SK-N-SH (cell line): ENCODE measurements at regions not wholly inside any gene's neighbourhood (a gene's known extent, or its start where the extent isn't known, plus 50 kb on each side); places are given as distances from the start of the nearest gene placed in this dataset.

Source experiments
- CTCF ChIA-PET: fragments of 300-600, 350-600 bp; formaldehyde crosslinking; extraction: SDS; loops from one replicate; lab custom pipeline; 2021; lab: Yijun Ruan, JAX
- POLR2A ChIA-PET: fragments of 350-600 bp; sonication (Branson Sonifier 250); formaldehyde crosslinking; extraction: SDS; loops from one replicate; lab custom pipeline; 2020; ENCODE audit warnings: antibody characterized with exemption, inconsistent platforms; lab: Yijun Ruan, JAX
- DNase-seq: peaks from one replicate; pipeline ENCODE4 v3.0.0; 2012
- H2AFZ ChIP-seq: fragments of 200-600 bp; sonication (generic); 2 replicates; pipeline ENCODE4 v1.8.1; 2016; ENCODE audit warnings: antibody characterized with exemption, mild to moderate bottlenecking, low read depth
- H3F3A ChIP-seq: fragments of 200-600 bp; sonication (generic); replicated peaks from 2 replicates; pipeline ENCODE3; 2016; ENCODE audit warnings: antibody characterized with exemption, mild to moderate bottlenecking; ENCODE audit not compliant: insufficient read depth
- H3K27ac ChIP-seq, 2 experiments: fragments of 200-500 bp in 1 of 2; fragments of 200-600 bp in 1 of 2; sonication (Bioruptor generic) in 1 of 2; sonication (generic), shearing (Covaris generic) in 1 of 2; 2 replicates each; pipeline versions ENCODE4 v1.5.1 to v1.6.1; 2014 to 2016; ENCODE audit warnings: low read depth in 2 of 2, inconsistent platforms in 1 of 2, low read length in 1 of 2, mild to moderate bottlenecking in 1 of 2, mixed read lengths in 1 of 2
- H3K27me3 ChIP-seq: fragments of 200-600 bp; sonication (generic), shearing (Covaris generic); 2 replicates; pipeline ENCODE4 v1.6.1; 2016; ENCODE audit warnings: mixed run types; ENCODE audit not compliant: insufficient read depth
- H3K36me3 ChIP-seq, 2 experiments: fragments of 200-500 bp in 1 of 2; fragments of 200-600 bp in 1 of 2; sonication (Bioruptor generic) in 1 of 2; sonication (generic) in 1 of 2; replicated peaks in 1 of 2; 2 replicates each; pipeline versions ENCODE3 to v1.5.1; 2014 to 2016; ENCODE audit warnings: low read length in 1 of 2, mild to moderate bottlenecking in 1 of 2; ENCODE audit not compliant: insufficient read depth in 2 of 2, control insufficient read depth in 1 of 2
- H3K4me1 ChIP-seq, 2 experiments: fragments of 200-500 bp in 1 of 2; fragments of 200-600 bp in 1 of 2; sonication (Bioruptor generic) in 1 of 2; sonication (generic), shearing (Covaris generic) in 1 of 2; 2 replicates each; pipeline versions ENCODE4 v1.5.1 to v1.6.1; 2014 to 2016; ENCODE audit warnings: low read depth in 1 of 2, low read length in 1 of 2, mixed run types in 1 of 2; ENCODE audit not compliant: insufficient read depth in 2 of 2, control insufficient read depth in 1 of 2
- H3K4me2 ChIP-seq: fragments of 200-600 bp; sonication (generic), shearing (Covaris generic); 2 replicates; pipeline ENCODE4 v1.6.1; 2017; ENCODE audit warnings: mixed run types
- H3K4me3 ChIP-seq, 2 experiments: fragments of 200-500 bp in 1 of 2; fragments of 200-600 bp in 1 of 2; sonication (Bioruptor generic) in 1 of 2; sonication (generic), shearing (Covaris generic) in 1 of 2; 2 replicates each; pipeline versions ENCODE4 v1.5.1 to v1.8.1; 2014 to 2016; ENCODE audit warnings: low read depth in 2 of 2, inconsistent platforms in 1 of 2, low read length in 1 of 2, mild to moderate bottlenecking in 1 of 2, mixed read lengths in 1 of 2, moderate library complexity in 1 of 2
- H3K79me2 ChIP-seq: fragments of 200-600 bp; sonication (generic); 2 replicates; pipeline ENCODE4 v1.8.1; 2017; ENCODE audit warnings: mild to moderate bottlenecking; ENCODE audit not compliant: insufficient read depth
- H3K9ac ChIP-seq: fragments of 200-600 bp; sonication (generic); 2 replicates; pipeline ENCODE4 v1.6.1; 2017; ENCODE audit warnings: mixed run types
- H3K9me2 ChIP-seq: fragments of 200-600 bp; sonication (generic); 2 replicates; pipeline ENCODE4 v1.6.1; 2017; ENCODE audit warnings: mixed run types
- H3K9me3 ChIP-seq: fragments of 200-600 bp; sonication (generic); 2 replicates; pipeline ENCODE4 v1.6.1; 2017; ENCODE audit warnings: mixed run types, mild to moderate bottlenecking, moderate library complexity
- H4K20me1 ChIP-seq: fragments of 200-600 bp; sonication (generic); 2 replicates; pipeline ENCODE4 v1.6.1; 2017; ENCODE audit warnings: mild to moderate bottlenecking, mixed run types; ENCODE audit not compliant: insufficient read depth
- EP300 ChIP-seq, 2 experiments: IDR thresholded peaks; 2 replicates each; pipeline versions ENCODE4 v1.4.0 to v1.6.1; 2012; ENCODE audit warnings: borderline replicate concordance in 1 of 2, low read depth in 1 of 2, low read length in 1 of 2
- FOXJ3 ChIP-seq: sonication (generic); formaldehyde crosslinking; IDR thresholded peaks from 2 replicates; pipeline ENCODE4 v1.5.1; 2020; ENCODE audit warnings: mild to moderate bottlenecking, missing genetic modification reagents
- GABPA ChIP-seq: IDR thresholded peaks from 2 replicates; pipeline ENCODE4 v1.4.0; 2012; ENCODE audit warnings: low read depth, mild to moderate bottlenecking
- IRF3 ChIP-seq: fragments of 150-350 bp; IDR thresholded peaks from 2 replicates; pipeline ENCODE4 v1.6.1; 2016; ENCODE audit warnings: mild to moderate bottlenecking, low read depth, low read length
- PBX3 ChIP-seq: IDR thresholded peaks from 2 replicates; pipeline ENCODE4; 2012
- RFX5 ChIP-seq: IDR thresholded peaks from 2 replicates; pipeline ENCODE4 v1.6.1; 2012; ENCODE audit warnings: mild to moderate bottlenecking, improper control_type of control experiment, low read length
- SMC3 ChIP-seq: IDR thresholded peaks from 2 replicates; pipeline ENCODE4 v1.6.1; 2012; ENCODE audit warnings: low read depth, low read length, improper control_type of control experiment
- TAF1 ChIP-seq: IDR thresholded peaks from 2 replicates; pipeline ENCODE4 v1.6.1; 2012; ENCODE audit warnings: low read depth, mild to moderate bottlenecking, low read length, moderate library complexity, borderline replicate concordance
- USF2 ChIP-seq: fragments of 150-350 bp; IDR thresholded peaks from 2 replicates; pipeline ENCODE4 v1.6.1; 2017; ENCODE audit warnings: antibody characterized with exemption, low read length, low read depth, borderline replicate concordance
- WGBS: methylation state at CpG from one replicate; pipeline ENCODE4 v1.1.6; 2017; ENCODE audit warnings: low lambda C conversion rate; 5-methylcytosine and 5-hydroxymethylcytosine counted together

GRCh38 chr10:130234171-130234965 is 98.2 kb downstream of the GLRX3 start:
- H3K27me3 ChIP-seq = no peaks in the 10 kb centered on the region
- no peak overlapping the region for H3K27ac ChIP-seq
- TF ChIP-seq EP300 (IDR thresholded peaks at IDR 0.05; ENCODE audit: borderline replicate concordance in 1 of 2, low read depth in 1 of 2, low read length in 1 of 2) (no peak), USF2 (no peak), PBX3 (no peak), GABPA (no peak), SMC3 (no peak), FOXJ3 (CRISPR knock-in tag) (no peak), TAF1 (no peak)
- H3K4me1 ChIP-seq = peaks cover 0 to 2% of the 10 kb centered on the region in 2 experiments; a peak in 1 of 4 replicates
- WGBS = 33% methylated on average over 4 of the region's 10 CpGs
- H3F3A ChIP-seq = no peaks in the 10 kb centered on the region
- ChIA-PET CTCF (interaction anchor here (1.0 kb wide), 1 partner anchor 19 kb away, joined by 3 read pairs; no protein-coding TSS in a partner anchor), POLR2A (no interaction called here)
- no peak overlapping the region for H3K4me2 ChIP-seq
- H3K36me3 ChIP-seq = no peaks in the 10 kb centered on the region
- H2AFZ ChIP-seq = no peak overlapping the region
- H3K9ac ChIP-seq = no peak overlapping the region
- no peaks in the 10 kb centered on the region for H3K79me2 ChIP-seq
- no peaks in the 10 kb centered on the region for H3K9me2 ChIP-seq
- H3K9me3 ChIP-seq = no peaks in the 10 kb centered on the region
- H3K4me3 ChIP-seq = no peak overlapping the region
- no peak for DNase-seq
- no peaks in the 10 kb centered on the region for H4K20me1 ChIP-seq

- Histone ChIP-seq H3K4me1 (peaks cover 0 to 2% of the 10 kb centered on the region in 2 experiments; a peak in 1 of 4 replicates), H3K4me3 (no peak overlapping the region), H3K9me2 (no peaks in the 10 kb centered on the region), H3K36me3 (no peaks in the 10 kb centered on the region), H3K27ac (no peak overlapping the region), H3K79me2 (no peaks in the 10 kb centered on the region), H2AFZ (no peak overlapping the region), H3K9me3 (no peaks in the 10 kb centered on the region), H3F3A (no peaks in the 10 kb centered on the region), H3K27me3 (no peaks in the 10 kb centered on the region), H3K9ac (no peak overlapping the region), H3K4me2 (no peak overlapping the region), H4K20me1 (no peaks in the 10 kb centered on the region)
- DNase-seq = no peak
- POLR2A ChIA-PET = no interaction called here
- no peak for TF ChIP-seq IRF3
- no peak for TF ChIP-seq RFX5
- WGBS = 0% methylated on average over 1 of the region's 1 CpG
- CTCF ChIA-PET = no interaction called here
Measured at GRCh38 chr10:130236711-130237110, 100.5 kb downstream of the GLRX3 start.
